ENCODE measurements at regions not wholly inside any gene's neighbourhood (a gene's known extent, or its start where the extent isn't known, plus 50 kb on each side); places are given as distances from the start of the nearest gene placed in this dataset.

GRCh38 chr1:81597720-81598426, 202.9 kb upstream of the ADGRL2 start:
- TF ChIP-seq, protein P1, sequence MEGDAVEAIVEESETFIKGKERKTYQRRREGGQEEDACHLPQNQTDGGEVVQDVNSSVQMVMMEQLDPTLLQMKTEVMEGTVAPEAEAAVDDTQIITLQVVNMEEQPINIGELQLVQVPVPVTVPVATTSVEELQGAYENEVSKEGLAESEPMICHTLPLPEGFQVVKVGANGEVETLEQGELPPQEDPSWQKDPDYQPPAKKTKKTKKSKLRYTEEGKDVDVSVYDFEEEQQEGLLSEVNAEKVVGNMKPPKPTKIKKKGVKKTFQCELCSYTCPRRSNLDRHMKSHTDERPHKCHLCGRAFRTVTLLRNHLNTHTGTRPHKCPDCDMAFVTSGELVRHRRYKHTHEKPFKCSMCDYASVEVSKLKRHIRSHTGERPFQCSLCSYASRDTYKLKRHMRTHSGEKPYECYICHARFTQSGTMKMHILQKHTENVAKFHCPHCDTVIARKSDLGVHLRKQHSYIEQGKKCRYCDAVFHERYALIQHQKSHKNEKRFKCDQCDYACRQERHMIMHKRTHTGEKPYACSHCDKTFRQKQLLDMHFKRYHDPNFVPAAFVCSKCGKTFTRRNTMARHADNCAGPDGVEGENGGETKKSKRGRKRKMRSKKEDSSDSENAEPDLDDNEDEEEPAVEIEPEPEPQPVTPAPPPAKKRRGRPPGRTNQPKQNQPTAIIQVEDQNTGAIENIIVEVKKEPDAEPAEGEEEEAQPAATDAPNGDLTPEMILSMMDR (IDR thresholded peaks at IDR 0.05), result no peak
- TF ChIP-seq ZFX (IDR thresholded peaks at IDR 0.05; ENCODE audit: borderline replicate concordance), result no peak
